AG08395 (cell line): ENCODE measurements at regions not wholly inside any gene's neighbourhood (a gene's known extent, or its start where the extent isn't known, plus 50 kb on each side); places are given as distances from the start of the nearest gene placed in this dataset.

Source experiments
- DNase-seq: peaks from one replicate; pipeline ENCODE4 v3.0.0; 2012; ENCODE audit warnings: mixed read lengths, low spot score

DNA sequence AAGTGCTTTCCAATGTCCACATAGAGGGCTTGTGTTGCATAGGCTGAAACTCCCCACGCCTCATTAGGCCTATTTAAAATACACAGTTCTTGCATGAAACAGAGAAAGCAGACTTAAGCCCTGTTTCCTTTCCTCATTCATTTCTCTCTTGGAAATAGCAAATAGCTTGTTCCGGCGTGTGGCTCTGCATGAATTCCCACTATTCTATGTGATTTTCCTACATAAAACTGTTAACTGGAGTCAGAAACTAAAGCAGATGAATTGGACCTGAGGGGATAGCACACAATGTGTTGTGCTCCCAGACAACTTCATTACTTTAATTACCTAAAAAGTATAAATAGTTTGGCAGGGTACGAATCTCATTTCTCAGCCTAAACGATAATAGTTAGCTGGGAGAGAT is 981.5 kb downstream of the SORCS1 start:
- DNase-seq = no peak

DNA sequence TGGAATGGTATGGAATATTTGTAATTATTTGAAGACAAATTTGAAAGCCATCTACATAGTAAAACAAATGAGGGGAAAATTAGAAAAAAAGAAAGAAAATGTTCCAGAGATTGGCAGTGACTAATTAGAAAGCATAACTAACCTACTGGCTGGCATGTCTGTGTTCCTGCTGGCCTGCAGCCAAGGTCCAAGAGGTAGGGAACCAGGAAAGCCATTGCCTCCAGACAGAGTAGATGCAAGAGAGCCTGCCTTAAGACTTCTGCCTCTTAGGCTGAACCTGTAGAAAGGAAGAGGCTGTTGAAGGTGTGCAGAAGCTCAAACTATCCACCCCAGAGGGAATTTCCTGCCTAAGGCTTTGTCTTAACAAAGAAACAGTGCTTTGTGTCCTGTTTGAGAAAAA is 982.0 kb downstream of the SORCS1 start:
- no peak for DNase-seq

DNA sequence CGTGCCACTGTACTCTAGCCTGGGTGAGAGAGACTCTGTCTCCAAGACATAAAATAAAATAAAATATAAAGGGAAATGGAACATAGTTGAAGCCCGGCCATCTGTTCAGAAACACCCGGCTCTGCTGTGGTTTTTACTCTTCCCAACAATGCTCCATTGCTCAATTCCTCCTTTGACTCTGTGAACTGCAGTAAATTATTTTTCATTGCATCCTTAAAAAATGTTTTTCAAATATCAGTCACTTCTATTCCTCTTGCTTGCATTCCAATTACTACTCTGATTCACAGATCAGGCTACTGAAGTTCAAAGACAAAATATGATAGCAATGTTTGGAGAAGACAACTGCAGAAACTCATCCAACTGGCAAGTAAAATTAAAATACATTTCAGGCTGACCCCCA is 983.0 kb downstream of the SORCS1 start:
- peak; percentile 8 for DNase-seq

DNA sequence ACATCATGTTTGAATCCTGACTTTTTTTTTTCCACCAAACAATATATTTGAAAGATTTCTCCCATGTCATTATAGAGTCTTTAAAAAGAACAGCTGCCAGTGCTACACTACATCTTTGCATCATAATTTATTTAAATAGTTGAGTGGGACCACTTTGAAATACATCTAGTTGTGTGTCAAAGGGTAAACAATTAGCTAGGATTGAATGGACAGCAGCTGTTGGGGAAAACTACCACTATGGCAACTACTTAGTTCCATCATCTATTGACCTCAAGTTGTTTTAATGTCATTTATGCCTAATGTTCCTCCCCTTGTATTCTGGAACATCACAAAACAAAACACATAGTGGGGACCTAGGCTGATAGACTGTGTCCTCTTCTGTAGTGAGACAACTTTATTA is 985.1 kb downstream of the SORCS1 start:
- no peak for DNase-seq

DNA sequence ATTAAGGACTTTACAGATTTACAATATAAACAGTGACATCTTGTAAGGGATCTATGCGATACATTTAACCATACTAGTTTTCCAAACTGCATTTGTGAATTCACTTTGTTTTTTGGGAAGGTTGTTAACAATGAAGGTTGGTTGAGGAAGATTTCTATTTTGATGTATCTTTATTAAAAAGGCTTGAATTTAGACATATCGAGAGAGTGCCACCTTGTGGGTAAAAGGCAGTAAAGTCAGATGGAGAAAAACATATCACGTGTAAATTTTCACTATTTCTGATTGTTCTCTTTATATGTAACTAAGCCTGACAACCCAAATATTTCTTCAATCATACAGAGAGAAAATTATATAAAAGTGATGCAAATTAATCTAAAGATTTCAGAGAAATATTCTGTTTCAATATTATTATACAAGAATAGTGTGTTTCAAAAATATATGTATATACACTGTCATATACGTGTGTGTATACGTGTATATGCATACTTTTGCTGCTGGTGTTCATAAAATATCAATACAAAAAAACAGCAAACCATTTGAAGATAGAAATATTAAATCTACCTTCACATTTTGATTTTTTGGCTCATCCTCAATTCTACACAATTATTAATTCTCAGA is 988.6 kb downstream of the SORCS1 start:
- peak; percentile 9 for DNase-seq

DNA sequence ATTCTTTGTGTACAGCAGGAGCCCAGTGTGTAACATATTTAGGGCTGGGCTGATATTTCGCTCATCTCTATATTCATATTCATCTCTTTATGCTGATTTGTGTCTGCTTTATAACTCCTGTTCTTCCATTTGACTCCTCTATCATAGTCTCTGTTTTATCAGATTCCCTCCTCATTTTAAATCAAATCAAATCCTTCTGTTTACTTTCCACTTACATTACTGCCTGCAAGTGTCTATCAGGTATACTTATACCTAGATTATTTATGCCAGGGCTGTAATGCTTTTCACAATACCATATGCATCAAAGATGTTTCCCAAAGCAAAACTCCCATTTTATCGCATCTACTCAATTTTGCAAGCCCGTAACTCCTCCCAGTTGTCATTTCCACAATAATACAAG is 990.7 kb downstream of the SORCS1 start:
- DNase-seq = no peak

DNA sequence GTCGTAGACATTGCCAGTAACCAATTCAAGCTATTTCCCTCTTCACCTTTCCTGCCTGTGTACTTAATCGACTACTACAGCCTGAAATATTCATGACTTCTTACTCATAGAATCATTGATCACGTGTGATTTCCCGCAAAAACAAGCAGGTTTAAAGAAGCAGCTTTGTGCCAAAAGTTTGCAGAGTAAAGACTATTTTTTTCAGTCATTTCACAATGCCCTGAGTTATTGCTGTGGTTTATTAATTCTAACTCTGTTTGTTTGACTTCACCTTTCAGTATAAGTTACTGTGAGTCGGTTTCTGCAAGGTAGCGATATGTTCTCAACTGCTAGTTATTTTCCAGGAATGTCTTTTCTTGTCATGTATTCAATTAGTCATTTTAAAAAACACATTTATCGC is 995.3 kb downstream of the SORCS1 start:
- DNase-seq = no peak

DNA sequence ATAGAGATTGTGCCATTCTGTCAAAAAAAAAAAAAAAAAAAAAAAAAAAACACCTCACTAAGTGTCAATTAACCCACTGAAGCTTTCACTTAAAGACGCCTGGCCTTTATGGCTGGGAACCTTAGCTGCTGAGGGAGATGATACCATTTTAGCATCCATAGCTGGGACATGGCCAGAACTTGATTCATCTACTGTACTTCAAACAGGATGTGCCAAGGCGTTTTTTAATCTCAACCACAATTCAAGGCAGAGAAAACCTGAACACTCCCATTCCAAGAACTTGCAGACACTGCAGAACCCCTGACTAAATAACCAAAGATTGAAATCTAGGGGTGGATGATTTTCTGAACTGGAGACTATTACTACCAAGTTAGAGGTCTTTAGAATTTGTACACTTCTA is 996.6 kb downstream of the SORCS1 start:
- no peak for DNase-seq

DNA sequence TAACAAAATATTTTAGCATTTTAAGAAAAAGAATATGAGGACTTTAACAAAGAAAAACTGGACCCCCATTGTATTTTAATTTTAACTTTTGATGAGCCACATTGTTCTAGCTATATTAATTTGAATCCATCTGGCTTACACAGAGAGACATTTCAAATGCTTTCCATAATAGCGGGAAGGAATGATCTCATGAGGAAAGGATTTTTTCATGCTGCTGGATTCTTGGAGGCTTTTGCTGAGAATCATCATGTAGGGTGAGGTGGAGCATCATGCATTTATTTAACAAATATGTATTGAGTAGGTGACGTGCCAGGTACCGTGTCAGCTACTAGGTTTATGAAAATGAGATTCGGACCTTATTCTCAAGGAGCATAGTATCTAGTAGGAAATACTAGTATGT is 1006.3 kb downstream of the SORCS1 start:
- no peak for DNase-seq

DNA sequence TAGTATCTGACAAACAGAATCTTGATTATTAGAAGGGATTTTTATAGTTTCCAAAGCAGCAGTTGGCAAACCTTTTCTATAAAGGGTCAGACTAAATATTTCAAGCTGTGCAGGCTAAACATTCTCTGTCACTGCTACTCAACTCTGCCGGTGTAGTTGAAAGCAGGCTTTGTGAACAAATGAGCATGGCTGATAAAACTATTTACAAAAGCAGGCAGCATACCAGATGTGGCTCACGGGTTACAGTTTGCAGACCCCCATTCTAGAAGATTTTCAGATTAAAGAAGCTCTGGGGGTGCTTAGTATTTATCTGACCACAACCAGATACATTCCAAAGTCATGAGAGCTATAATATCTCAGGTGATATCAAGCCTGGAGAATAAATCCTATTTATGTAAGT is 1017.5 kb downstream of the SORCS1 start:
- DNase-seq = no peak

DNA sequence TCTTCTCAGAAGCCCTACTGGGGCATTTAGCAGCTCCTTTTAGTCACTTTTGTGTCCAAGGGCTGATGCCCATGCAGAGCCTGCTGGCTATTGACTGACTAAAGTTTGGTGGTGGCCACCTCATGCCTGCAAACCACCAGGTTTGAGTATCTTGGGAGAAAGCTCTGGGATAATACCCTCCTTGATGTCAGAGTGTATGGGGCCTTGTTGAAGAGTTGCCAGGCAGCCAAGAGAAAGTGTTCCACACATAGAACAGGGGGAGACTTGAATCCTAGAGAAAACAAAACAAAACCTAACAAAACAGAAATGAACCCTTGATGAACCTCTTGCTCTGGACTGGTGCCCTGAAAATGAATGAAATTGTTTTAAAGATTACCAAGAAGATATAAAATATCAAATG is 1024.6 kb downstream of the SORCS1 start:
- DNase-seq = no peak

DNA sequence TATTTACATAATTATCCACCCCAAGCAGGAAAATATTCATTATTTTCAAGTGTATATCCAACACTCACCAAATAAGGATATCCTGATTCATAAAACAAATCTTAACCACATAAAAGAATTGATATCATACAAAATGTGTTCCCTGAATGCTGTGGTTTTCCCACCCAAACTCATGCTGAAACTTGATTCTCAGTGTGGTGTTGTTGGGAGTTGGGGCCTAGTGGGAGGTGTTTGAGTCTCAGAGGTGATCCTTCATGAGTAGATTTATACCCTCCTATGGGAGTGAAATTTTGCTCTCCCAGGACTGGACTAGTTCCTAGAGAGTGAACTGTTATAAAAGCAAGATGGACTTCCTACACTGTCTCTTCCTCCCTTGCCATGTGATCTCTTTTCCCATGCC is 1028.3 kb downstream of the SORCS1 start:
- DNase-seq = no peak

DNA sequence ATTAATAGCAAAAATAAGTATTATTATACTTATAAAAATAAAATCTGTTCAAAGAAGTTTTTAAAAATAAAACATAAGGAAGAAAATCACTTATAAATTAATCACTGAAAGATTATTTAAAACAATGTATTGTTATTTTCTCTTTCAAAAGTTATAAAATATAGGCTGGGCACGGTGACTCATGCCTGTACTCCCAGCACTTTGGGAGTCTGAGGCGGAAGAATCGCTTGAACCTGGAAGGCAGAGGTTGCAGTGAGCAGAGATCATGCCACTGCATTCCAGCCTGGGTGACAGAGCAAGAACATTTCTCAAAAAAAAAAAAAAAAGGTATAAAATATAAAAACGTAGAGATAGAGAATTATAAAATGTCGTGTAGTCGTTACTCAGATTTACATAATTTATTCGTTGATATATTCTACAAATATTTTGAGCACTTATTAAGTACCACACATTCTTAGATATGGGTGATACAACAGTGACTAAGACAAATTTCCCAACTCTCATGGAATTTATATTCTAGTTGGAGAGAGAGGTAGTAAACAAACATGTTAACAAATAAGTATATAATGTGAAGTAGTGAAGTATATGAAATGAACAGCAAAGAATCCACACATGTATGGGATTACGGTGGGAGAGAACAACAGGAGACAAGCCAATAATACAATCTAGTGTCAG is 1030.0 kb downstream of the SORCS1 start:
- no peak for DNase-seq

DNA sequence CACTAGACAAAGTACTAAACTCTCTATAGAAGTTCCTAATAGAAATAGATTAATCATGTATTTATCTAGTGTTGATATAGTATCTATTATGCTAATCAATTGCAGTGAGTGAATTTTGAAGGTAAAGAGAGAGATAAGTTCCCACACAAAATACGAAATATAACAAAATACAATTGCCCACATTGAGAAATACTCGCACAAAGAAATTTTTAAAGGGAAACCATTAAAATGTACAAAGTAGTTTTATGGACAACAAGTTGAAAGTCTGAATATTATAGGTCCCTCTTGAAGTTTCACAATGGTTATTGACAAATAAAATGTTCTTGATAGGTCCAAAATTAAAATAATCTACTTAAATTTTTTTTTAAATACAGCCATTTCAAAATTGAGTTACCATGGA is 1031.1 kb downstream of the SORCS1 start:
- no peak for DNase-seq

DNA sequence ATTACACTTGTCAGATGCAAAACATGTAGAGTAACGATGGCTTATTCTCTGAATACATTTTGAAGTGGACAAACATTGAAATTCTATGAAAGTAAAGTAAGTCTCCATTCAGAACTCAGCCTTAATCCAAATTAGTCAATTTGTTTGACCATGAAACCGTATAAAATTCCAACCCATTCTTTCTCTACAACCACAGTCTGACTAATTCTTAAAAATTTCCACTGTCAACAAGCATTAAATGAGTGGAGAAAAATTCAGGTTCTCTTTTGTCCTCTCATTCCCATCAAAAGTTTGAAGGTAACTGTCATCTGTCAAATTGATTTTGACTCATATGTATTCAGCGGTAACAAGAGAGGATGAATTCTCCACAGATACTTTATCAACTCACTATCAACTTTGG is 1031.5 kb downstream of the SORCS1 start:
- DNase-seq = no peak

DNA sequence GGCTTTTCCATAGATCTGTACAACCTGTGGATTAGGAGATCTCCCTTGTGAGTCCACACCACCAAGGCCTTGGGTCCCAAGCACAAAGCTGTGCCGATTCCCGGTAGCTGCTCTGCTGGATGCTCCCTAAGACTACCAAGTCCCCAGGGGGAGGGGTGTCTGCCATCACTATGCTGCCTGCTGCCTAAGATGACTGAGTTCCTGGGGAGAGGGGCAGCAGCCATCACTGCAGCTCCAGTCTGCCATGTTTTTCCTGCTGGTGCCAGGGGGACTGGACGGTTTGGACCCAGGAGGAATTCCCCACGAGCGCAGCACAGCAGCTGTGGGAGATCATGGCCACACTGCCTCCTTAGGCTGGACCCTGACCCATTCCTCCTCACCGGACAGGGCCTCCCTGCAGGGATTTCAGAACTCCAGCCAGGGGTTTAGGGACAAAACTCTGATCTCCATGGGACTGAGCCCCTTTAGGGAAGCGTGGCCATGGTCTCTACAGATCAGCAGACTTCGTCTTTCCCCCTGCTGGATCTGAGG is 1049.8 kb downstream of the SORCS1 start:
- no peak for DNase-seq

DNA sequence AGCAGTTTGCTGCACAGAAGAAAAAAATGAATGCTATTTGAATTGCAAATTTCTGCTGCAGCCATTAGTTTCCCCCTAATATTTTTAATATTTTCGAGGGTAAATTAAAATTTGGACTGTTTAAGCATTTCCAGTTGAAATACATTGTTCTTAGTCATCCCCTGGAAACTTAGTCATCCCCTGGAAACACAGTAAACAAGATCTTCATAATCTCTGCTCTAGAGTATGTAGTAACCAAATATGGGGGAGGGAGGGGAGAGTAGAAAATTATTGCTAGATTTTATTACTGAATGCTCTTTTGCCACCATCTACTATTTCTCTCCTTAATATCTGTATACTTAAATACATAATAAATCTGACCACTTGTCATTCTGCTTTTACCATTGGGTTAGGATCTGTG is 1053.3 kb downstream of the SORCS1 start:
- peak; percentile 30 for DNase-seq

DNA sequence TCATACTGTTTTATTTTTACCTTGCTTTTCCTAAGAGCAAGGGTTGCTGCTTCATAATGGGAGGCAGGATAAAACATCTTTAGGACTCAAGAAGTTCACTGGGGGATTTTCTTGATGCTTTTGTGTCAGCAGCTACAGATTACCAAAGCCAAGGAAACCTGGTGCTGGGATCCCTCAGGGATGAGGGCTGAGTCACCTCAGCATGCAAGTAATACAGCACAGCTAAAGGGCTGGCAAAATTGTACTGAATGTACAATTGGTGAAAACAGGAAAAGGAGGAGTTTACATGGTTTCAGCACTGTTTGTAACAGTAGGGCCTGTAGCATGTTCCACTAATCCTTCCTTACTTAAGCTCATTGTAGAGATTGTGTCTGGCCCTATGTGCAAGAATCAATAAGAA is 1056.8 kb downstream of the SORCS1 start:
- DNase-seq = no peak

DNA sequence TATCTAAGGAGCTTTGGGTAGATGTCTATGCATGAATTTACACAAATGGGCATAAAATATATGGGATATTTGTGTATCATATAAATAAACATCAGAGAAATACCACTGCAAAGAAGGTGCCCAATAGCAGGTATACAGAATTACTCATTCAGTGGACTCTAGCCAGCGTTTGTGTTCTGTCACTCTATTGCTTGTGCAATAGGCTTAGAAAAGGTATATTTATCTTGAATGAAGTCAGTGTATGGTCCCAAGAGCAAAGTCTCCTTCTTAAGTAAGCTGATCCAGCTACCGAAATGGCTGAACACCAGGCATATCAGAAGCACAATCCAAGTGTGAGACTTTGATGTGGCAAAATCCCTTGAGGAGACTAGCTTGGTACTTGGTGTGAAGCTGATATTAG is 1058.4 kb downstream of the SORCS1 start:
- DNase-seq = no peak

DNA sequence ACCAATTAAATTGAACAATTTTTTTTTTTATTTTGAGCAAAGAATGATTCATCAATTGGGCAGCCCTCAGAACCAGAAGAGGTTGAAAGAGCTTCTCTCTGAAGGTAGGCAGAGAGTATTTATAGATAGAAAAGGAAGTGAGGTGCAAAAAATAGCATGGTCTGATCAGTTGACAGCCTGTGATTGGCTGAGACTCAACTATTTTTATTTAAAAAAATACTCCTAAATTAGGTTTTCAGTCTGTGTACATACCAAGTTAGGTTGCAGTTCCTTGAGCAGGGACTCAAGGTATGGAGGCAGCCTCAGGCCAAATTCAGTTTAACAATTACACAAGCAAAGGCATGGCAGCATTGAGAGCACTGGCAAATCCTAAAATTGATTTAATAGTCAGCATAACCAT is 1074.7 kb downstream of the SORCS1 start:
- no peak for DNase-seq

DNA sequence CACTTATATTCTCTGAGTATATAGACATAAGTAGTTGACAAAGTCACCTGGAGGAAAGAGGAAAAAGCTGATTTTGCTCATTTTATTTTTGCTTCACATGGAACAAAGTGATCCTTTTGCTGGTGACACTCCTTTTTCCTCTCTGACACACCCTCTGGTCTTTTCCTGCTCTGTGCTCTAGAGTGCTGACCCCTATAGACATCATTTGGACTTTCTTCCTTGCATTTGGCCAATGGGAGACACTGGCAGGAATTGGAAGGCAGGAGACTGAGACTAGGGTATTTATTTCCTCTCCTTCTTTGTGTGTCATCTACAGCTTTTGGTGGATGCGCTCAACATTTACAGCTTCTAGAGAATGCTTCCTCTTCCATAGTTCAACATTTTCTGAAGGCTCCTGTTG is 1078.1 kb downstream of the SORCS1 start:
- no peak for DNase-seq

DNA sequence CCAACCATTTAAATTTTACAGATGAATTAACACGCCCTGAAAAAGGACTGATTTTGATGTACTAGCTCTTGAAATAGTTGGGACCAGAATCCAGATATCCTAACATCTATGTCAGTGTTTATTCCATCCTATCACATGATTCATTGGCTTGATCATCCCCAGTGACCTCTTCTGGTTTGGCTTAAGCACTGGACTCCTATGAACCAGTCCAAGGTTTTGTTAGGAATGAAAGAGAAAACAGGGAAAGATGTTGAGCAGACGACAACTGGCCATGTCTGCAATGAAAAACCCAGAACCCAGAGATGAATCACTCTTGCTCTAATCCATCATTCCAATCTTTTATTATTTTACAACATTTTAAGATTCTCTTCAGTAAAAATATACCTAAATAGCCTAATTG is 1080.9 kb downstream of the SORCS1 start:
- peak; percentile 2 for DNase-seq

DNA sequence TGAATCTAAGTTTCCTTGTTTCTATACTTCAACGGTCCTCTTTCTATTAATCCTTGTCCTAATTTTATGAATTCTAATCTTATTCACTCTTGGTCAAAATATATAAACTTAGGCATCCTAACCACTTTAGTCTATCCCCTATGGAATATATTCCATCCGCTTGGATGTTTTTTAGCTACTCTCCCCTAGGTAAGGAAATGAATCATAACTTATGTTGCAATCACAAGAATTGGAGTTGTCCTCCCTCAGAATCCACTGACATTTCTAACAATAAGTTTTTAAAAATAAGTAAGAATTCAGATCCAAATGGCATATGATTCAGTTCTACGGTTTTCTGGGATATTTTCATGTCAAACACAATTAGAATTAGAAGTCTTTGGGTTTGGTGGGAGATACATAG is 1081.6 kb downstream of the SORCS1 start:
- DNase-seq = peak; percentile 1
